Kidney epithelial cell (primary cell): ENCODE measurements at regions not wholly inside any gene's neighbourhood (a gene's known extent, or its start where the extent isn't known, plus 50 kb on each side); places are given as distances from the start of the nearest gene placed in this dataset.

ENCODE experiments used
- DNase-seq: peaks from one replicate; pipeline ENCODE4 v3.0.0-alpha.2; 2010; ENCODE audit warnings: low read depth
- H3K27me3 ChIP-seq: 2 replicates; pipeline ENCODE4 v1.6.0; 2011; ENCODE audit warnings: low read length; ENCODE audit not compliant: control insufficient read depth, insufficient read depth
- H3K36me3 ChIP-seq: 2 replicates; pipeline ENCODE4 v1.5.1; 2011; ENCODE audit warnings: low read length; ENCODE audit not compliant: control insufficient read depth, insufficient read depth
- H3K4me3 ChIP-seq: 2 replicates; pipeline ENCODE4 v1.5.1; 2011; ENCODE audit warnings: low read depth, mild to moderate bottlenecking, control low read depth, low read length
- CTCF ChIP-seq: IDR thresholded peaks from 2 replicates; pipeline ENCODE4 v1.5.1; 2011; ENCODE audit warnings: mild to moderate bottlenecking, moderate library complexity, low read length, control low read depth, inconsistent platforms; ENCODE audit not compliant: insufficient read depth, poor library complexity, severe bottlenecking

DNA sequence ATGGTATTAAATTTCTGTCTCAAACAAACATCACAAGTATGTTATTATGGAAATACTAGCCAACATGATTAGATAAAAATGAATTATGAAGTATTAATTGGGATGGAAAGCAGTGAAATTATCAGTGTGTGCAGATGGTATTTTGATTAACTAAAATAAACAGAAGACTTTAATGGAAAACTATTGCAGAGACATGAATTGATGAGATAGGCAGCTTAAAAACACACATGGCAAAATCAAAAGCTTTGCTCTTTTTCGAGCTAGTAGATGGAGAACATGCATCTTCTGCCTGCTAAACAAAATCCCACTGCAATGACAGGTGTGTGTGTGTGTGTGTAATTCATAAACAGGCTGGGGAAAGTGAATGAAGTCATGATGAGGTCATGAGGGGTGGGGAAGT is 426.2 kb downstream of the MTRR start:
- Histone ChIP-seq H3K27me3 (no peaks in the 10 kb centered on the region), H3K4me3 (no peak overlapping the region), H3K36me3 (no peaks in the 10 kb centered on the region)
- no peak for DNase-seq
- no peak for TF ChIP-seq CTCF

- no peak for TF ChIP-seq CTCF
- H3K4me3 ChIP-seq, result no peak overlapping the region
- no peak for DNase-seq
- no peaks in the 10 kb centered on the region for H3K36me3 ChIP-seq
- no peaks in the 10 kb centered on the region for H3K27me3 ChIP-seq
Observed at GRCh38 chr5:8299716-8300115, 430.8 kb downstream of the MTRR start.

DNA sequence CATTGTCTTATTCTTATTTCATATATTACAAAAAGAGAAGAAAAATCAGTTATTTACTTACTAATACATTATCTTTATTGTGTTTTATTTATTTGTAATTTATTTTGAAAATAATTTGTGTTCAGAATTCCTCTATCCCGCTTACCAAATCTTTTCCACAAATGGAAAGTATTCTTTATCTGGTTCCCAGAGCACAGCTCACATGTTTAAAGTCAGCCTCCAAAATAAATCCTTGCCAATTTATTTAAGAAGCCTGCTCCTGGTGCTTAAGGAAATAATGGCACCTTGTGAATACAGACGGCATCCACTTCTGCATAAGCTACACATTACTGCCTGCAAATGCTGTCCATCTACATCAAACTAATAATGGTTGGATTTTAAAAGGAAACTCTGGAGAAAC is 435.4 kb downstream of the MTRR start:
- DNase-seq, result no peak
- TF ChIP-seq CTCF, result no peak
- Histone ChIP-seq H3K4me3 (no peak overlapping the region), H3K27me3 (no peaks in the 10 kb centered on the region), H3K36me3 (no peaks in the 10 kb centered on the region)

DNA sequence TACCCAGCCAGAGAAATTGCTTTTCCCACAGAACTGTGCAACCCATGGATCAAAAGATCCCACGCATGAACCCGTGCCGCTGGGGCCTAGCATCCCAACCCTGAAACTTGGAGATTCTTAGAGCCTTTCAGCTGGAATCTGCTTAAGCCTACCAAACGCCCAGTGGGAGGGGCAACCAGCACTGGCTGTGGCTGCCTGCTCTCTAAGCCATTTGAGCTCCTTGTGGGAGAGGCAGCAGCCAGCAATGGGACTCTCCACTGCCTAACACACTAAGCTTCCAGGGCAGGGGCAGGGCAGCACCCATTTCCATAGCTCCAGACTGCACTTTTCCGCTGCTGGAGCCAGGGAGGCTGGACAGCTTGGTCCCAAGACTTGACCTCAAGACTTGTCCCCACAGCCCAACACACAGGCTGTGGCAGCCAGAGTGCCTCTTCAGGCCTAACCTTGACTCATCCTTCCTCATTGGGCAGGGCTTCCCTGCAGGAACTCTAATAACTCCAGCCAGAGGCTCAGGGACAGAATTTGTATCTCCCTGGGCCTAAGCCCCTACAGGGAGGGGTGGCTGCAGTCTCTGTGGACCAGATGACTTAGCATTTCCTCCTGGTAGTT is 437.4 kb downstream of the MTRR start:
- no peak for TF ChIP-seq CTCF
- no peaks in the 10 kb centered on the region for H3K27me3 ChIP-seq
- no peaks in the 10 kb centered on the region for H3K36me3 ChIP-seq
- no peak overlapping the region for H3K4me3 ChIP-seq
- DNase-seq, result no peak

DNA sequence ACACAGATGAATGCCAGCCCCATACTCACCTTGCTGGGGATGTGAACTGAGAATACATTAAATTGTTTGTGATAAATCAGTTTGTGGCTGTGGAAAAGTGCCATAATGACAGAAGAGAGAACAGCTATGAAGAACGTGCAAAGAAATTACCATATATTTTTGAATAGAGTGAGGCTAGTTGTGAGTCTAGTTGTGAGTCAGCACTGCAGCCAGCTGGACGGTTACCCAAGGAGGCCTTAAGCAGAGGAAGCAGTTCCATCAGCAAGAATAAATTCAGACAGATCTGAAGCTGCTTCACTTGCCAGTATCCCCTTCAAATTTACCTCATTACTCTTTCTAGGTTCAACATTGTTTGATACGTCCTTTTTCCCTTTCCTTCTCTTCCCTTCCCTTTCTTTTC is 446.0 kb downstream of the MTRR start:
- TF ChIP-seq CTCF, result no peak
- H3K36me3 ChIP-seq, result no peaks in the 10 kb centered on the region
- DNase-seq, result no peak
- H3K27me3 ChIP-seq, result no peaks in the 10 kb centered on the region
- no peak overlapping the region for H3K4me3 ChIP-seq

DNA sequence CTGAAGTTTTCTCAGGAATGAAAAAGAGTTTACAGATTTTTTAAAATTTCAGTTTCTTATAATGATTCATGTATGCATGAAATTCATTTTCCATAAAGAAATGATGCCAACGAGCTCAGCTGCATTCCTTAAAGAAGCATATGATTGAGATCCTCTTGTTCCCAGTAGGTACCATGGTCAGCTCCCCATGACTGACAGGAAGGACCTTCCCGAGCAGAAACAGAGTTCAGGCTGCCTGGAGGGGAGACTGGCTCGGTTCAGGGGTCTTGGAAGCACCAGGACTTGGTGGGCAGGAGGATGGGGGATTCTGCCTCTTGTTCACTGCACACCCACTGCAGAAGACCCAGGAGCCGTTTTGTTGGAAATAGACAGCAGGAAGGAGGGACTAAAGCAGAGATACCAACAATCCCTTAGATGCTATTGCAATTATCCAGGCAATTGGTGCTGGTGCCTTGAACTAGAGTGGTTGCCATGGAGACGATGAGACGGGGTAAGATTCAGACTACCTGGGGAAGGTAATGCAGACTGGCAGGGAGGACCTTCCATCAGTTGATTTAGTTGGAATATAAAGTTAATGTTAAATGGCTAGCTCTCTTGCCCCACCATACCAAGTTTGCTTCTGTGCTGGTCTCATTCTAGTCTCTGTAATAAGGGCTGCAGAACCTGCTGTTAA is 447.8 kb downstream of the MTRR start:
- no peak for TF ChIP-seq CTCF
- no peaks in the 10 kb centered on the region for H3K27me3 ChIP-seq
- no peaks in the 10 kb centered on the region for H3K36me3 ChIP-seq
- no peak overlapping the region for H3K4me3 ChIP-seq
- no peak for DNase-seq
